Liver (tissue), 8 donors: ENCODE measurements at regions not wholly inside any gene's neighbourhood (a gene's known extent, or its start where the extent isn't known, plus 50 kb on each side); places are given as distances from the start of the nearest gene placed in this dataset.

Source experiments
- DNase-seq: peaks from one replicate; pipeline ENCODE4 v3.0.0-alpha.2; 2017; ENCODE audit warnings: low spot score
- H3K27ac ChIP-seq, 2 donors: one replicate each; pipeline ENCODE4 v1.7.0; 2013; ENCODE audit warnings: inconsistent platforms in 2 of 2, low read length in 2 of 2, control low read depth in 1 of 2, low read depth in 1 of 2, mild to moderate bottlenecking in 1 of 2
- H3K27me3 ChIP-seq, 4 donors: one replicate each; pipeline versions ENCODE4 v1.6.1 to v1.7.0; 2013; ENCODE audit warnings: low read length in 3 of 4, inconsistent platforms in 1 of 4, mild to moderate bottlenecking in 1 of 4, moderate library complexity in 1 of 4; ENCODE audit not compliant: control insufficient read depth in 4 of 4, insufficient read depth in 4 of 4
- H3K36me3 ChIP-seq, 4 donors: one replicate each; pipeline versions ENCODE4 v1.6.1 to v1.7.0; 2013; ENCODE audit warnings: low read length in 3 of 4, mild to moderate bottlenecking in 3 of 4, low read depth in 1 of 4, moderate library complexity in 1 of 4; ENCODE audit not compliant: control insufficient read depth in 4 of 4, insufficient read depth in 3 of 4
- H3K4me1 ChIP-seq, 4 donors: one replicate each; pipeline versions ENCODE4 v1.6.1 to v1.7.0; 2013; ENCODE audit warnings: low read length in 3 of 4, mild to moderate bottlenecking in 3 of 4, moderate library complexity in 1 of 4; ENCODE audit not compliant: control insufficient read depth in 4 of 4, insufficient read depth in 4 of 4
- H3K4me3 ChIP-seq, 3 donors: one replicate each; pipeline versions ENCODE4 v1.6.1 to v1.7.0; 2013; ENCODE audit warnings: low read length in 3 of 3, control low read depth in 1 of 3, low read depth in 1 of 3, mild to moderate bottlenecking in 1 of 3
- H3K9ac ChIP-seq, 2 donors: one replicate each; pipeline ENCODE4 v1.7.0; 2013; ENCODE audit warnings: low read length in 2 of 2, mild to moderate bottlenecking in 2 of 2, moderate library complexity in 2 of 2, control low read depth in 1 of 2, low read depth in 1 of 2
- H3K9me3 ChIP-seq, 4 donors: one replicate each; pipeline versions ENCODE4 v1.6.1 to v1.7.0; 2013; ENCODE audit warnings: low read length in 3 of 4; ENCODE audit not compliant: control insufficient read depth in 4 of 4
- ATF3 ChIP-seq: IDR thresholded peaks from 2 replicates; pipeline ENCODE4 v1.6.1; 2016; ENCODE audit warnings: antibody characterized with exemption
- CTCF ChIP-seq: fragments of 150-350 bp; IDR thresholded peaks from 2 replicates; pipeline ENCODE4 v1.5.1; 2017; ENCODE audit warnings: improper control_type of control experiment, low read depth, low read length; ENCODE audit not compliant: missing input control
- EGR1 ChIP-seq, 2 donors: IDR thresholded peaks; 2 replicates each; pipeline ENCODE4 v1.6.1; 2016 to 2018; ENCODE audit warnings: antibody characterized with exemption in 2 of 2, low read depth in 2 of 2
- FOXA1 ChIP-seq: IDR thresholded peaks from 2 replicates; pipeline ENCODE4 v1.6.1; 2016; ENCODE audit warnings: antibody characterized with exemption
- FOXA2 ChIP-seq: IDR thresholded peaks from 2 replicates; pipeline ENCODE4 v1.6.1; 2016; ENCODE audit warnings: antibody characterized with exemption
- GABPA ChIP-seq, 2 donors: IDR thresholded peaks in 1 of 2; conservative IDR thresholded peaks in 1 of 2; 2 replicates each; pipeline ENCODE4 v1.6.1; 2016; ENCODE audit warnings: antibody characterized with exemption in 2 of 2, mild to moderate bottlenecking in 1 of 2, moderate library complexity in 1 of 2
- HNF4A ChIP-seq, 2 donors: conservative IDR thresholded peaks; 2 replicates each; pipeline ENCODE4 v1.6.1; 2016; ENCODE audit warnings: antibody characterized with exemption in 2 of 2, mild to moderate bottlenecking in 2 of 2
- HNF4G ChIP-seq: IDR thresholded peaks from 2 replicates; pipeline ENCODE4 v1.6.1; 2016; ENCODE audit warnings: antibody characterized with exemption
- JUND ChIP-seq, 2 donors: IDR thresholded peaks; 2 replicates each; pipeline ENCODE4 v1.6.1; 2016; ENCODE audit warnings: antibody characterized with exemption in 2 of 2
- MAX ChIP-seq: IDR thresholded peaks from 2 replicates; pipeline ENCODE4 v1.6.1; 2016; ENCODE audit warnings: antibody characterized with exemption
- NR2F2 ChIP-seq: IDR thresholded peaks from 2 replicates; pipeline ENCODE4 v1.6.1; 2016; ENCODE audit warnings: antibody characterized with exemption
- RAD21 ChIP-seq, 2 donors: IDR thresholded peaks; 2 replicates each; pipeline ENCODE4 v1.6.1; 2016; ENCODE audit warnings: antibody characterized with exemption in 2 of 2, mild to moderate bottlenecking in 2 of 2
- REST ChIP-seq: IDR thresholded peaks from 2 replicates; pipeline ENCODE4 v1.6.1; 2016; ENCODE audit warnings: antibody characterized with exemption, mild to moderate bottlenecking
- RXRA ChIP-seq, 2 donors: IDR thresholded peaks; 2 replicates each; pipeline ENCODE4 v1.6.1; 2017 to 2018; ENCODE audit warnings: antibody characterized with exemption in 2 of 2, mild to moderate bottlenecking in 1 of 2
- SP1 ChIP-seq: IDR thresholded peaks from 2 replicates; pipeline ENCODE4 v1.6.1; 2018; ENCODE audit warnings: antibody characterized with exemption, mild to moderate bottlenecking
- TAF1 ChIP-seq: conservative IDR thresholded peaks from 2 replicates; pipeline ENCODE4 v1.6.1; 2016; ENCODE audit warnings: antibody characterized with exemption, mild to moderate bottlenecking
- YY1 ChIP-seq: IDR thresholded peaks from 2 replicates; pipeline ENCODE4 v1.6.1; 2016; ENCODE audit warnings: antibody characterized with exemption, mild to moderate bottlenecking
- ZBTB33 ChIP-seq: IDR thresholded peaks from 2 replicates; pipeline ENCODE4 v1.6.1; 2016; ENCODE audit warnings: antibody characterized with exemption
- WGBS: extraction: QIAGEN DNeasy Blood & Tissue Kit; methylation state at CpG from one replicate; pipeline ENCODE4 v1.1.7; 2013; 5-methylcytosine and 5-hydroxymethylcytosine counted together
- donor health status: healthy.
- donor health status: healthy.
- donor health status: healthy.
- donor health status: healthy.
- donor health status: healthy.

- 90% methylated on average over 3 of the region's 3 CpGs for WGBS
- TF ChIP-seq RAD21 (IDR thresholded peaks at IDR 0.05): no peak
- TF ChIP-seq SP1: no peak
- TF ChIP-seq HNF4G: no peak
- TF ChIP-seq MAX: no peak
- H3K4me3 ChIP-seq: no peak overlapping the region
- H3K27me3 ChIP-seq: no peaks in the 10 kb centered on the region
- no peak overlapping the region for H3K27ac ChIP-seq
- DNase-seq: no peak
- no peak overlapping the region for H3K9ac ChIP-seq
- H3K9me3 ChIP-seq: no peaks in the 10 kb centered on the region
- no peaks in the 10 kb centered on the region for H3K4me1 ChIP-seq
- peaks cover 0 to 1% (median 0%) of the 10 kb centered on the region in 4 donors for H3K36me3 ChIP-seq
Measured at GRCh38 chr1:63713041-63713440, 60.8 kb upstream of the ROR1 start.

GRCh38 chr1:63713627-63714481 is 60.0 kb upstream of the ROR1 start:
- DNase-seq: no peak
- H3K36me3 ChIP-seq: peaks cover 0 to 1% (median 0%) of the 10 kb centered on the region in 4 donors
- no peak overlapping the region for H3K27ac ChIP-seq
- peaks cover 0 to 5% (median under 1%) of the 10 kb centered on the region in 4 donors for H3K4me1 ChIP-seq
- TF ChIP-seq ZBTB33 (no peak), RAD21 (IDR thresholded peaks at IDR 0.05) (no peak), FOXA1 (no peak), REST (no peak), ATF3 (no peak), MAX (no peak), FOXA2 (no peak), GABPA (IDR thresholded peaks at IDR 0.05 in 1 of 2, conservative IDR thresholded peaks at IDR 0.05 in 1 of 2) (no peak), SP1 (no peak), RXRA (IDR thresholded peaks at IDR 0.05) (no peak), CTCF (no peak), YY1 (no peak), NR2F2 (no peak), TAF1 (no peak), HNF4G (no peak), EGR1 (IDR thresholded peaks at IDR 0.05; ENCODE audit: low read depth in 2 of 2) (no peak), HNF4A (conservative IDR thresholded peaks at IDR 0.05) (no peak), JUND (IDR thresholded peaks at IDR 0.05) (no peak)
- H3K9me3 ChIP-seq: no peaks in the 10 kb centered on the region
- H3K9ac ChIP-seq: no peak overlapping the region
- WGBS: 87% methylated on average over 6 of the region's 6 CpGs
- H3K4me3 ChIP-seq: no peak overlapping the region
- no peaks in the 10 kb centered on the region for H3K27me3 ChIP-seq
